PC-3 (cell line): ENCODE measurements at regions not wholly inside any gene's neighbourhood (a gene's known extent, or its start where the extent isn't known, plus 50 kb on each side); places are given as distances from the start of the nearest gene placed in this dataset.
"Not testable (repeated sequence)": the region's sequence is repeated elsewhere in the genome, so short reads cannot be mapped to it uniquely, and the experiment has no call there.

Experiments
- ATAC-seq: fragments of 200-7000 bp; cut with Tn5 transposase; 2 replicates; pipeline ENCODE4 v1.9.1; 2020; ENCODE audit warnings: mild to moderate bottlenecking, moderate library complexity
- BruUV-seq: library from RNA; stranded (reverse); fragments of 400-500 nt; replicated peaks from 2 replicates; lab custom pipeline; 2021; lab: Mats Ljungman, UMichigan
- CTCF ChIA-PET: fragments of 300-600 bp; sonication (Branson Sonifier 250); formaldehyde crosslinking; loops from one replicate; lab custom pipeline; 2022; ENCODE audit warnings: antibody characterized with exemption; lab: Charles Lee
- POLR2A ChIA-PET: fragments of 300-600 bp; sonication (Branson Sonifier 250); formaldehyde crosslinking; loops from one replicate; lab custom pipeline; 2022; ENCODE audit warnings: antibody characterized with exemption; ENCODE audit not compliant: unreplicated experiment; lab: Charles Lee
- DNase-seq: peaks from one replicate; pipeline ENCODE4 v3.0.0-alpha.2; 2015
- H2AFZ ChIP-seq: fragments of 300-600 bp; sonication (generic); 2 replicates; pipeline ENCODE4 v1.6.0; 2016; ENCODE audit warnings: antibody characterized with exemption, low read length
- H3F3A ChIP-seq: fragments of 300-600 bp; sonication (generic); one replicate; pipeline ENCODE4 v1.6.0; 2017; ENCODE audit warnings: antibody characterized with exemption, low read length, control low read depth, mild to moderate bottlenecking; ENCODE audit not compliant: unreplicated experiment
- H3K27ac ChIP-seq: fragments of 300-600 bp; sonication (generic); 2 replicates; pipeline ENCODE4 v1.5.1; 2016; ENCODE audit warnings: mild to moderate bottlenecking, low read length
- H3K27me3 ChIP-seq: fragments of 300-600 bp; sonication (generic); 2 replicates; pipeline ENCODE4 v1.6.1; 2016; ENCODE audit warnings: low read length, mixed read lengths
- H3K36me3 ChIP-seq: fragments of 300-600 bp; sonication (generic); 2 replicates; pipeline ENCODE4 v1.6.1; 2016; ENCODE audit warnings: low read depth, mixed run types, low read length, mixed read lengths
- H3K4me1 ChIP-seq: fragments of 300-600 bp; sonication (generic); 2 replicates; pipeline ENCODE4 v1.5.1; 2016; ENCODE audit warnings: low read length; ENCODE audit not compliant: insufficient read depth
- H3K4me2 ChIP-seq: fragments of 300-600 bp; sonication (generic); 2 replicates; pipeline ENCODE4 v1.6.0; 2016; ENCODE audit warnings: low read length
- H3K4me3 ChIP-seq: fragments of 300-600 bp; sonication (generic); 2 replicates; pipeline ENCODE4 v1.5.1; 2016; ENCODE audit warnings: mild to moderate bottlenecking, low read length, mixed read lengths
- H3K79me2 ChIP-seq: fragments of 300-600 bp; sonication (generic); 2 replicates; pipeline ENCODE4 v1.6.1; 2017; ENCODE audit warnings: low read length, mixed read lengths
- H3K9ac ChIP-seq: fragments of 300-600 bp; sonication (generic); 2 replicates; pipeline ENCODE4 v1.6.0; 2016; ENCODE audit warnings: mild to moderate bottlenecking, low read length
- H3K9me2 ChIP-seq: fragments of 300-600 bp; sonication (generic); replicated peaks from 2 replicates; pipeline ENCODE4 v1.6.1; 2016; ENCODE audit warnings: mixed run types, low read length, mixed read lengths
- H3K9me3 ChIP-seq: fragments of 300-600 bp; sonication (generic); 2 replicates; pipeline ENCODE4 v1.6.1; 2016; ENCODE audit warnings: low read length, mixed read lengths
- H4K20me1 ChIP-seq: fragments of 300-600 bp; sonication (generic); 2 replicates; pipeline ENCODE4 v1.6.1; 2016; ENCODE audit warnings: low read length, mixed read lengths
- EZH2 ChIP-seq: fragments of 300-600 bp; sonication (generic); IDR thresholded peaks from one replicate; pipeline ENCODE4 v1.6.1; 2017; ENCODE audit warnings: antibody characterized with exemption, mild to moderate bottlenecking, low read length; ENCODE audit not compliant: unreplicated experiment
- EZH2phosphoT487 ChIP-seq: fragments of 300-600 bp; sonication (generic); IDR thresholded peaks from 2 replicates; pipeline ENCODE4 v1.6.1; 2018; ENCODE audit warnings: mild to moderate bottlenecking, antibody characterized with exemption, low read length, borderline replicate concordance
- intact Hi-C: fragments of 100-400 bp; cut with micrococcal nuclease; formaldehyde crosslinking; loops from 2 replicates; pipeline ENCODE4 v1.9.0; 2023
- TF ChIP-seq, protein P1 (sequence below): fragments of 300-600 bp; sonication (generic); conservative IDR thresholded peaks from 2 replicates; pipeline ENCODE4 v1.5.1; 2017; ENCODE audit warnings: antibody characterized with exemption, low read depth, mild to moderate bottlenecking, low read length

DNA sequence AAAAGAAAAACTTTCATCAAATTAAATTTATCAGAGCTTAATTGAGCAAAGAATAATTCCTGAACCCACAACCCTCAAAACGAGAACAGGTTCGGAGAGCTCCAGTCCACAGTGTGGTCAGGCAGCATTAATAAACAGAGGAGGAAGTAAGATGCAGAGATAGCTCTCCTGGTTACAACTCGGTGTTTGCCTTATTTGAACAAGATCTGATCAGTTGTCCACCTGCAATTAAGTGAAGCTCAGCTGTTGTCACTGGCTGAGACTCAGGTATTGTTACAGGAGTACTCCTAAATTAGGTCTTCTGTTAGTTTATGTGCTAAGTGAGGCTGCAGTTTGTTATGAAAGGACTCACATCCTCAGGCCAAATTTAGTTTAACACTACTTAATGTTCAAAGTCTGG, 451.4 kb upstream of the PDE3A start:
- no peak for ATAC-seq
- ChIA-PET POLR2A (no interaction called here), CTCF (no interaction called here)

DNA sequence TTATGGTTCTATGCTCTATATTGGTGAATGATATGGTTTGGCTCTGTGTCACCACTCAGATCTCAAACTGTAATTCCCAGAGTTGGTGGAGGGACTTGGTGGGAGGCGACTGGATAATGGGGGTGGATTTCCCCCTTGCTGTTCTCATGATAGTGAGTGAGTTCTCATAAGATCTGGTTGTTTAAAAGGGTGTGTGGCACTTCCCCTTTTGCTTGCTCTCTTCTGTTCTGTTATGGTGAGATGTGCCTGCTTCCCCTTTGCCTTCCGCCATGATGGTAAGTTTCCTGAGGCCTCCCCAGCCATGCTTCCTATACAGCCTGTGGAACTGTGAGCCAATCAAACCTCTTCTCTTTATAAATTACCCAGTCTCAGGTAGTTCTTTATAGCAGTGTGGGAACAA, 446.6 kb upstream of the PDE3A start:
- CTCF ChIA-PET = not testable (repeated sequence)

More for the DNA sequence above, 451.4 kb upstream of the PDE3A start:
- no peak overlapping the region for H3K4me3 ChIP-seq
- no peak overlapping the region for H3K4me2 ChIP-seq
- H3K9me3 ChIP-seq = no peaks in the 10 kb centered on the region
- TF ChIP-seq, protein P1, sequence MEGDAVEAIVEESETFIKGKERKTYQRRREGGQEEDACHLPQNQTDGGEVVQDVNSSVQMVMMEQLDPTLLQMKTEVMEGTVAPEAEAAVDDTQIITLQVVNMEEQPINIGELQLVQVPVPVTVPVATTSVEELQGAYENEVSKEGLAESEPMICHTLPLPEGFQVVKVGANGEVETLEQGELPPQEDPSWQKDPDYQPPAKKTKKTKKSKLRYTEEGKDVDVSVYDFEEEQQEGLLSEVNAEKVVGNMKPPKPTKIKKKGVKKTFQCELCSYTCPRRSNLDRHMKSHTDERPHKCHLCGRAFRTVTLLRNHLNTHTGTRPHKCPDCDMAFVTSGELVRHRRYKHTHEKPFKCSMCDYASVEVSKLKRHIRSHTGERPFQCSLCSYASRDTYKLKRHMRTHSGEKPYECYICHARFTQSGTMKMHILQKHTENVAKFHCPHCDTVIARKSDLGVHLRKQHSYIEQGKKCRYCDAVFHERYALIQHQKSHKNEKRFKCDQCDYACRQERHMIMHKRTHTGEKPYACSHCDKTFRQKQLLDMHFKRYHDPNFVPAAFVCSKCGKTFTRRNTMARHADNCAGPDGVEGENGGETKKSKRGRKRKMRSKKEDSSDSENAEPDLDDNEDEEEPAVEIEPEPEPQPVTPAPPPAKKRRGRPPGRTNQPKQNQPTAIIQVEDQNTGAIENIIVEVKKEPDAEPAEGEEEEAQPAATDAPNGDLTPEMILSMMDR = no peak
- no peak for TF ChIP-seq EZH2phosphoT487
- no peak for TF ChIP-seq EZH2
- H3K9ac ChIP-seq = no peak overlapping the region
- no peak overlapping the region for H3K27ac ChIP-seq
- no peaks in the 10 kb centered on the region for H3K36me3 ChIP-seq
- H4K20me1 ChIP-seq = no peaks in the 10 kb centered on the region
- no peaks in the 10 kb centered on the region for H3K79me2 ChIP-seq
- 0 out of 2 replicates have a peak, but pooled peaks cover 7% of the 10 kb centered on the region for H3K27me3 ChIP-seq
- H3K4me1 ChIP-seq = no peaks in the 10 kb centered on the region
- no peaks in the 10 kb centered on the region for H3F3A ChIP-seq
- intact Hi-C loops = no loop called here
- H2AFZ ChIP-seq = no peak overlapping the region
- no peaks in the 10 kb centered on the region for H3K9me2 ChIP-seq
- no TSS peak for BruUV-seq
- DNase-seq = no peak

DNA sequence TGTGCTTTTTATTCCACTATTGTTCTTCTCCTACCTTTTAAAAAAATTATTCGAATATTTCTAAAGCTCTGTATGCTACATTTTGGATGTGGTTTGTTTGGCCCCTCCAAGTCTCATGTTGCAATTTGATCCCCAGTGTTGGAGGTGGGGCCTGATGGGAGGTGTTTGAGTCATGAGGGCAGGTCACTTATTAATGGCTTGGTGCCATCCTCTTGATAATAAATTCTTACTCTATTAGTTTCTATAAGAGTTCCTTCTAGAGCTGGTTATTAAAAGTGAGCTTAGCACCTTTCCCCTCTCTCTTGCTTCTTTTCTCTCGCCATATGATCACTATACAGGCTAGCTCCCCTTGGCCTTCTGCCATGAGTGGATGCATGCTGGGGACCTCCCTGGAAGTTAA, 445.6 kb upstream of the PDE3A start:
- no peaks in the 10 kb centered on the region for H3F3A ChIP-seq
- TF ChIP-seq, protein P1 = no peak
- TF ChIP-seq EZH2 (no peak), EZH2phosphoT487 (no peak)
- no peaks in the 10 kb centered on the region for H3K9me3 ChIP-seq
- DNase-seq (peak; percentile 3), ATAC-seq (no peak)
- no peak overlapping the region for H3K4me3 ChIP-seq
- no peaks in the 10 kb centered on the region for H3K4me1 ChIP-seq
- peaks cover 3% of the 10 kb centered on the region; the same call in 1 of the 2 replicates for H3K27me3 ChIP-seq
- no TSS peak for BruUV-seq
- no peaks in the 10 kb centered on the region for H3K9me2 ChIP-seq
- ChIA-PET POLR2A (no interaction called here), CTCF (no interaction called here)
- H3K9ac ChIP-seq = no peak overlapping the region
- H3K4me2 ChIP-seq = no peak overlapping the region
- H4K20me1 ChIP-seq = no peaks in the 10 kb centered on the region
- intact Hi-C loops = no loop called here
- H2AFZ ChIP-seq = no peak overlapping the region
- H3K27ac ChIP-seq = no peak overlapping the region
- H3K79me2 ChIP-seq = no peaks in the 10 kb centered on the region
- H3K36me3 ChIP-seq = no peaks in the 10 kb centered on the region

More for the DNA sequence above, 446.6 kb upstream of the PDE3A start:
- H3F3A ChIP-seq, H3K9me3 ChIP-seq, H3K4me3 ChIP-seq, intact Hi-C loops, H2AFZ ChIP-seq, H3K27ac ChIP-seq, ATAC-seq, H3K9ac ChIP-seq, H3K36me3 ChIP-seq, POLR2A ChIA-PET, DNase-seq, H4K20me1 ChIP-seq, H3K79me2 ChIP-seq, H3K4me2 ChIP-seq, H3K9me2 ChIP-seq, H3K4me1 ChIP-seq, BruUV-seq, H3K27me3 ChIP-seq: not testable (repeated sequence)
